GM12878 (cell line): ENCODE measurements at regions not wholly inside any gene's neighbourhood (a gene's known extent, or its start where the extent isn't known, plus 50 kb on each side); places are given as distances from the start of the nearest gene placed in this dataset.

ENCODE experiments used
- ATAC-seq: fragments of 200-7000 bp; cut with Tn5 transposase; 3 replicates; pipeline ENCODE4 v1.9.1; 2020; ENCODE audit warnings: mild to moderate bottlenecking, moderate library complexity
- BruUV-seq: library from RNA; stranded (reverse); fragments of 400-500 nt; replicated peaks from 2 replicates; lab custom pipeline; 2021; lab: Mats Ljungman, UMichigan
- CTCF ChIA-PET: fragments of 300-600 bp; sonication (Branson Sonifier 250); formaldehyde crosslinking; extraction: SDS; loops from one replicate; lab custom pipeline; 2021; ENCODE audit warnings: inconsistent platforms; lab: Yijun Ruan, JAX
- POLR2A ChIA-PET: fragments of 350-600 bp; formaldehyde crosslinking; extraction: SDS; loops from one replicate; lab custom pipeline; 2021; ENCODE audit warnings: inconsistent platforms; lab: Charles Lee
- RAD21 ChIA-PET: fragments of 300-600 bp; sonication (Branson Sonifier 250); formaldehyde crosslinking; loops from one replicate; lab custom pipeline; 2023; ENCODE audit warnings: antibody characterized with exemption; ENCODE audit not compliant: unreplicated experiment; lab: Charles Lee
- SMC1A ChIA-PET: fragments of 300-600 bp; sonication (Branson Sonifier 250); formaldehyde crosslinking; loops from one replicate; lab custom pipeline; 2023; ENCODE audit not compliant: unreplicated experiment, uncharacterized antibody; lab: Charles Lee
- DNase-seq: peaks from one replicate; pipeline ENCODE4 v3.0.0-alpha.2; 2011; ENCODE audit warnings: low read depth, low spot score
- FAIRE-seq: peaks from 3 replicates; lab custom pipeline; 2011; peaks lifted over from hg19 to GRCh38; lab: Jason Lieb, UNC
- H2AFZ ChIP-seq: 2 replicates; pipeline ENCODE4 v1.6.0; 2011; ENCODE audit warnings: low read depth, low read length, control low read depth; ENCODE audit not compliant: control insufficient read depth
- H3K27ac ChIP-seq: 2 replicates; pipeline ENCODE4 v1.5.1; 2011; ENCODE audit warnings: control low read depth; ENCODE audit not compliant: control insufficient read depth, insufficient read depth
- H3K27me3 ChIP-seq, 2 experiments: replicated peaks in 1 of 2; 2 replicates each; pipeline versions ENCODE4 v1.6.0 to v1.6.1; 2011; ENCODE audit warnings: low read length in 1 of 2; ENCODE audit not compliant: control insufficient read depth in 2 of 2, insufficient read depth in 2 of 2
- H3K36me3 ChIP-seq, 2 experiments: 2 replicates each; pipeline ENCODE4 v1.5.1; 2011; ENCODE audit warnings: low read length in 1 of 2; ENCODE audit not compliant: control insufficient read depth in 2 of 2, insufficient read depth in 2 of 2
- H3K4me1 ChIP-seq: 2 replicates; pipeline ENCODE4 v1.6.1; 2011; ENCODE audit warnings: mild to moderate bottlenecking, low read length, moderate library complexity, mixed read lengths; ENCODE audit not compliant: control insufficient read depth, insufficient read depth
- H3K4me2 ChIP-seq: 2 replicates; pipeline ENCODE4 v1.6.0; 2011; ENCODE audit warnings: control low read depth; ENCODE audit not compliant: control insufficient read depth, insufficient read depth
- H3K4me3 ChIP-seq: fragments of 200-600 bp; sonication (generic); 2 replicates; pipeline ENCODE4 v1.5.1; 2016
- H3K79me2 ChIP-seq: 2 replicates; pipeline ENCODE4 v1.6.0; 2011; ENCODE audit warnings: low read length; ENCODE audit not compliant: control insufficient read depth, insufficient read depth
- H3K9ac ChIP-seq: 2 replicates; pipeline ENCODE4 v1.8.0; 2011; ENCODE audit warnings: low read length, control low read depth, mixed read lengths; ENCODE audit not compliant: control insufficient read depth, insufficient read depth
- H3K9me3 ChIP-seq: replicated peaks from 3 replicates; pipeline ENCODE4 v1.5.1; 2011; ENCODE audit warnings: mild to moderate bottlenecking, low read length; ENCODE audit not compliant: control insufficient read depth, insufficient read depth
- H4K20me1 ChIP-seq: 2 replicates; pipeline ENCODE4 v1.6.0; 2011; ENCODE audit not compliant: control insufficient read depth, insufficient read depth
- BCL11A ChIP-seq: IDR thresholded peaks from 2 replicates; pipeline ENCODE4 v1.6.1; 2011; ENCODE audit warnings: low read depth, low read length
- BCL3 ChIP-seq: IDR thresholded peaks from 2 replicates; pipeline ENCODE4 v1.6.1; 2011; ENCODE audit warnings: borderline replicate concordance, low read depth, mild to moderate bottlenecking, moderate library complexity, low read length; ENCODE audit not compliant: insufficient read depth, poor library complexity, severe bottlenecking
- BCLAF1 ChIP-seq: fragments of 450-650 bp; IDR thresholded peaks from 2 replicates; pipeline ENCODE4 v1.6.1; 2017; ENCODE audit warnings: antibody characterized with exemption, mild to moderate bottlenecking, moderate library complexity
- EED ChIP-seq: sonication (generic); IDR thresholded peaks from 2 replicates; pipeline ENCODE4 v1.6.1; 2016; ENCODE audit warnings: antibody characterized with exemption, low read depth
- IRF4 ChIP-seq: IDR thresholded peaks from 2 replicates; pipeline ENCODE4 v1.6.1; 2011; ENCODE audit warnings: low read depth, low read length
- KAT2A ChIP-seq: conservative IDR thresholded peaks from 2 replicates; pipeline ENCODE4 v1.6.1; 2011; ENCODE audit warnings: low read depth, low read length; ENCODE audit not compliant: control insufficient read depth
- RUNX3 ChIP-seq: IDR thresholded peaks from 2 replicates; pipeline ENCODE4 v1.6.1; 2012; ENCODE audit warnings: low read length, inconsistent platforms
- SIN3A ChIP-seq: IDR thresholded peaks from 2 replicates; pipeline ENCODE4 v1.6.1; 2012; ENCODE audit warnings: low read depth, low read length, improper control_type of control experiment
- SKIL ChIP-seq: fragments of 450-650 bp; IDR thresholded peaks from 2 replicates; pipeline ENCODE4 v1.6.1; 2017; ENCODE audit warnings: mild to moderate bottlenecking, low read depth, inconsistent platforms; ENCODE audit not compliant: poor library complexity, severe bottlenecking
- SMC3 ChIP-seq: IDR thresholded peaks from 2 replicates; pipeline ENCODE4 v1.6.1; 2011; ENCODE audit warnings: low read length, improper control_type of control experiment, borderline replicate concordance
- WGBS: methylation state at CpG from one replicate; pipeline ENCODE4 v1.1.6; 2016; ENCODE audit warnings: low lambda C conversion rate; ENCODE audit not compliant: insufficient replicate concordance, insufficient coverage; ENCODE audit errors: missing lambda C conversion rate; 5-methylcytosine and 5-hydroxymethylcytosine counted together
- in situ Hi-C: fragments of 300-500 bp; cut with MboI; formaldehyde crosslinking; loops from 9 replicates; pipeline ENCODE4 v1.14.3; 2018; ENCODE audit warnings: mixed read lengths
- intact Hi-C: fragments of 100-400 bp; cut with micrococcal nuclease; formaldehyde crosslinking; loops from one replicate; pipeline ENCODE4 v1.14.2; 2022; ENCODE audit not compliant: unreplicated experiment

GRCh38 chr3:156016902-156017301 is 103.5 kb upstream of the KCNAB1 start:
- Histone ChIP-seq H3K9me3 (no peaks in the 10 kb centered on the region), H3K27ac (no peak overlapping the region), H3K9ac (no peak overlapping the region), H3K79me2 (no peaks in the 10 kb centered on the region), H2AFZ (no peak overlapping the region), H3K4me1 (no peaks in the 10 kb centered on the region), H3K4me3 (no peak overlapping the region), H3K27me3 (no peaks in the 10 kb centered on the region), H4K20me1 (no peaks in the 10 kb centered on the region), H3K36me3 (no peaks in the 10 kb centered on the region), H3K4me2 (no peak overlapping the region)
- ATAC-seq (no peak), FAIRE-seq (no peak), DNase-seq (no peak)
- intact Hi-C loops: no loop called here
- 58% methylated on average over 4 of the region's 4 CpGs for WGBS
- in situ Hi-C loops: no loop called here
- ChIA-PET CTCF (interaction anchor here (1.6 kb wide), 1 partner anchor 315 kb away, joined by 4 read pairs; no protein-coding TSS in a partner anchor), RAD21 (no interaction called here), POLR2A (no interaction called here), SMC1A (no interaction called here)
- TF ChIP-seq BCL11A (no peak), SIN3A (no peak), SKIL (no peak)
- no TSS peak for BruUV-seq

GRCh38 chr3:156017352-156018030 is 102.9 kb upstream of the KCNAB1 start:
- CTCF ChIA-PET: interaction anchor here (1.6 kb wide), 1 partner anchor 316 kb away, joined by 4 read pairs; no protein-coding TSS in a partner anchor
- H3K27ac ChIP-seq: no peak overlapping the region
- H3K9me3 ChIP-seq: no peaks in the 10 kb centered on the region
- no peak overlapping the region for H3K4me2 ChIP-seq
- H3K36me3 ChIP-seq: no peaks in the 10 kb centered on the region
- intact Hi-C loops (no loop called here), in situ Hi-C loops (no loop called here)
- POLR2A ChIA-PET: no interaction called here
- no TSS peak for BruUV-seq
- no peak for ATAC-seq
- no peak overlapping the region for H3K4me3 ChIP-seq
- DNase-seq: no peak
- H3K27me3 ChIP-seq: no peaks in the 10 kb centered on the region
- no peak overlapping the region for H2AFZ ChIP-seq
- H4K20me1 ChIP-seq: no peaks in the 10 kb centered on the region
- RAD21 ChIA-PET: no interaction called here
- H3K4me1 ChIP-seq: no peaks in the 10 kb centered on the region
- no peak overlapping the region for H3K9ac ChIP-seq
- no peaks in the 10 kb centered on the region for H3K79me2 ChIP-seq
- FAIRE-seq: no peak
- SMC1A ChIA-PET: no interaction called here
- no peak for TF ChIP-seq SMC3
- TF ChIP-seq IRF4: no peak
- no peak for TF ChIP-seq RUNX3
- TF ChIP-seq EED: no peak
- TF ChIP-seq KAT2A: no peak
- TF ChIP-seq BCL3: no peak
- no peak for TF ChIP-seq BCLAF1
